NCI-H748 treated with DMSO at 0.1 percent for 48 hours (cell line): ENCODE measurements at regions not wholly inside any gene's neighbourhood (a gene's known extent, or its start where the extent isn't known, plus 50 kb on each side); places are given as distances from the start of the nearest gene placed in this dataset.

Experiments
- DNase-seq: peaks from one replicate; lab custom pipeline; 2025; lab: John Stamatoyannopoulos, UW

GRCh38 chr21:27818847-27819246 lies 852.0 kb upstream of the ADAMTS5 start:
- no peak for DNase-seq

- DNase-seq: no peak
Observed at GRCh38 chr21:27817902-27818623, 851.2 kb upstream of the ADAMTS5 start.

DNA sequence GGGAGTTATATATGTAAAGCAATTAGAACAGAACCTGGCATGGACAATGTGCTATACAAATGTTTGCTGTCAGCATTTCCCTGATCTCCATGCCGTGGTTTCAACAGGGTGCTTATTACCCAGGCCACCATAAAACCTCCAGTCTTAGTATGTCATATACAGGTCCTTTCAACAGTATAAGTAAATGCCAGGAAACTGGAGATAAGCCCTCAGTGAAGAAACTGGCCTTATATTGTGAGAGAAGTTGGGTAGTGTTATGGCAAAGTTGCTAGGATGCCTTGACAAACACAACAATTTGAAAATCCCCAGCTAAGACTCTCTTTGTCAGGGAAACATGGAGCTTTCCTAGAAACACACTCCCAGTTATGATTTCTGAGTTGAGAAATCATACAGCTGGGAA lies 850.2 kb upstream of the ADAMTS5 start:
- DNase-seq: no peak

DNA sequence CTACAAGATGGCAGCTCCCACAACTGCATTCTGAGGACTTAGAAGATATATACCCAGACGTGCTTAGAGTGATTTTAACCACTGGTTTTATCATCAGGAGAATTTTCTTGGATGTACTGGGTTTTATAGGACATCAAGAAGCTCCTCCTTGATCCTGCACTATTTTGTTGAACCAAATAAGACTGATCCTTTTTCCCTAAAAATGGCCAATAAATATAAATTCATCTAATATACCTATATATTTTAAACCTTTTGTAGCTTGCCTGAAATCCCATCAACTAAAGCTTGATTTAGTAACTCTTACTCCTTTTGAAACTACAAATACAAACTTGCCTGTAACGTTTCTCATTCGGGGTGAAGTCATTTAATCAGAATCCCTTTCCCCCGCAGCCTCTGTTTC lies 849.4 kb upstream of the ADAMTS5 start:
- no peak for DNase-seq

GRCh38 chr21:27814226-27814625 lies 847.3 kb upstream of the ADAMTS5 start:
- DNase-seq: no peak

DNA sequence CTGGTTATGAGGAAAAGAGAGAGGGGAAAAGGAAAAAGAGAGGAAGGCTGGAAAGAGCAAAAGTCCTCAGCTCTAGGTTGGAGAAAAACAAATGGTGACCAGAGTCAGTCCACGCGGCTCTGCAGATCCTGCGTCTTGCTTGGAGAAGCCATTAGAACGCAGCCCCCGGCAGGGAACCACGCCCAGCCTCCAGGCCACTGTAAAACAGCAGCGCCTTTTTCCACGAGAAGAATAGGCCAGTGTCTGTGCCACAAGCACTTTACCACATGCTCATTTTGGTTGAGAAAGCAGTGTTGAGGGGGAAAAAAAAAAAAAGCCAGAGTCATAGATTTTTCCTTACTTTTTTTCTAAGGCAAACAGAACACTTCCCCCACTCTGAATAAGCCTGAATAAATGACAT lies 846.9 kb upstream of the ADAMTS5 start:
- no peak for DNase-seq

DNA sequence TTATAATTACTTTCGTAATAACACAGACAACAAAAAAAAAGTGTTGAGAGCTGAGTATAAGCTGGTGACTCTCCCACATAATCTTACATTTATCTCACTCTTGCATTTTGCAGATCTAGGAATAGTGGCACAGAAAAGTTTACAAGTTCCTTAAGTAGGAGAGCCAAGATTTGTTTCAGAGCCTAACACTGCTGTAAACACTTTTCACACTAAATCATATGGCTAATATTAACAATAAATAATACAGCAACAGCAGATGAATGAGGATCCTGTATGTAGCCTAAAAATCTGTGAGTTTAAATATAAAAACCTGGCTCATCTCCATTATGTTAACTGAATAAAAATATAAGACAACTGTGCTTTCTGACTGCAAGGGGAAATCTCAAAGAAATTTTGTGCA lies 846.5 kb upstream of the ADAMTS5 start:
- DNase-seq: no peak

GRCh38 chr21:27812279-27812678 lies 845.4 kb upstream of the ADAMTS5 start:
- DNase-seq: no peak

DNA sequence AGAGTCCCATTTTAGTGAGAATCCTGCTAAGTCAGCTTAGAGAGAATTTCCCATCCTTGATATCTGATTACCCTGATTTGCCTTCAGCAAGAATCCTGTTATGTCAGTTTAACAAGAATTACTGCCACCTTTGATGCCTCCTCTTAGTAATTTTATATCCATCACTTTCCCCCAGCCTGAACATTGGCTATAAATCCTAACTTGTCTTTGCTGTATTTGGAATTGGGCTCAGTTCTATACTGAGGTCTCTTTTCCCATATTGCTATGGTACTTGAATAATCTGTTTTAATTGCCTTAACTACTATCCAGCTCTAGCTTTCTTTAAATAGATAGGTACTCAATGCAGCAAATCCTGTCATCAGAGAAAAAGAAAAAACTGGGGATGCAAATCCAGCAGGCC lies 842.0 kb upstream of the ADAMTS5 start:
- DNase-seq: no peak

- DNase-seq: no peak
Observed at GRCh38 chr21:27807596-27807995, 840.7 kb upstream of the ADAMTS5 start.

GRCh38 chr21:27806281-27806680 lies 839.4 kb upstream of the ADAMTS5 start:
- no peak for DNase-seq

DNA sequence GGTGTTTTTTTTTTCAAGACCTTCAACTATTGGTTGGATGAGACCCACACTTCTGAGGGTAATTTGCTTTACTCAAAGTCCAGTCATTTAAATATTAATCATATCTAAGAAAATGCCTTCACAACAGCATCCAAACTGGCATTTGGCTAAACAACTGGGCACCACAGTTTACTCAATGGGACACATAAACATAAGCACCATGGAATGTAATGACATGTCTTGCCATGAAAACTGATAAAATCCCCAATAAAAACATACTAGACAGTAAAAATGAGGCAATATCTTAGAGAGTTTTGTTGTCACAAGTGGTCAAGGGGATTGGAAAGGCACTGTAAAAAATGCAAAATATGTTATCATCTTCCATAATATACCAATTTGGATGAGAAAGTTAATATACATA lies 838.8 kb upstream of the ADAMTS5 start:
- no peak for DNase-seq

- DNase-seq: no peak
Observed at GRCh38 chr21:27804515-27804914, 837.6 kb upstream of the ADAMTS5 start.

- no peak for DNase-seq
Observed at GRCh38 chr21:27803571-27803970, 836.7 kb upstream of the ADAMTS5 start.

GRCh38 chr21:27802816-27803475 lies 836.1 kb upstream of the ADAMTS5 start:
- DNase-seq: no peak

DNA sequence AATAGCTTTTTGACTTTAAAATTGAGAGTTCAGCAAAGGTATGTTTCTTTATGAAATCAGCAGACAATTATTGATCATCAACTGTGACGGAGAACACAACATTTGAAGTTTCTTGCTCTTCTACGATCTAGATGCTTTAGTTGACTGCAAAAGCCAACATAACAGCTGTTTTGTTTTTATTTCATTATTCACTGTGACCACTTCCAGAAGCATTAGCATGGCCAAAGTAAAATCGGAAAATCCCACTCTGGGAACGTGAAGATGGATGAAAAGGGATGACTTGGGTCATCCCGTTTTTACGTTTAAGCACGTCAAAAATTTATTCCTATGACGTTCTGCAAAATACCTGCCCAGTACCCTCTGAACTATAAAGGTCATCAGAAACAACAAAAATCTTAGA lies 833.0 kb upstream of the ADAMTS5 start:
- no peak for DNase-seq

GRCh38 chr21:27796106-27796505 lies 829.2 kb upstream of the ADAMTS5 start:
- no peak for DNase-seq

GRCh38 chr21:27795418-27795817 lies 828.5 kb upstream of the ADAMTS5 start:
- no peak for DNase-seq

DNA sequence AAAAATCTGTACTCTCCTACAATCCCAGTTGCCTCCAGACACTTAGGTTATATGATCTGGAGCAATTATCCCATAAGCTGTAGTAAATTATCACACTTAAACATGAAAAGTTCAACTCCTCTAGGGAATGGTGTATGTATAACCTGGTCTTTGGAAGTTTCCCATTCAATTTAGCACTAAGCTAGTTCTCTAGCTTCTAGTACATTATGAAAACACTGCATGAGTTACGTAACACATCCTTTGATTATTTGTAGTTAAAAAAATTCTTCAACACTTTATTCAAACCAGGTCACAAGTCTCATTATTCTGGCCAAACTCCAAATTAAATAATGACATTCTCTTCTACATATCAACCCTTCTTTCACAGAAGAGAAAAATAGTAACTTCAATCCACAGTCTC lies 827.0 kb upstream of the ADAMTS5 start:
- no peak for DNase-seq

- DNase-seq: no peak
Observed at GRCh38 chr21:27787046-27787445, 820.2 kb upstream of the ADAMTS5 start.

DNA sequence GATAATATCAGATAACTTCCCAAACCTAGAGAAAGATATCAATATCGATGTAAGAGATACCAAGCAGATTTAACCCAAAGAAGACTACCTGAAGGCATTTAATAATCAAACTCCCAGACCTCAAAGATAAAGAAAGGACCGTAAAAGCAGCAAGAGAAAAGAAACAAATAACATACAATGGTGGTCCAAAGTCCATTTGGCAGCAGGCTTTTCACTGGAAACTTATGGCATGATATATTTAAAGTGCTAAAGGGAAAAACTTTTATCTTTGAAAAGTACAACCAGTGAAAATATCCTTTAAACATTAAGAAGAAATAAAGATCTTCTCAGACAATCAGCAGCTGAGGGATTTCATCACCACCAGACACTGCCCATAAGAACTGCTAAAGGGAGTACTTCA lies 812.7 kb upstream of the ADAMTS5 start:
- no peak for DNase-seq

DNA sequence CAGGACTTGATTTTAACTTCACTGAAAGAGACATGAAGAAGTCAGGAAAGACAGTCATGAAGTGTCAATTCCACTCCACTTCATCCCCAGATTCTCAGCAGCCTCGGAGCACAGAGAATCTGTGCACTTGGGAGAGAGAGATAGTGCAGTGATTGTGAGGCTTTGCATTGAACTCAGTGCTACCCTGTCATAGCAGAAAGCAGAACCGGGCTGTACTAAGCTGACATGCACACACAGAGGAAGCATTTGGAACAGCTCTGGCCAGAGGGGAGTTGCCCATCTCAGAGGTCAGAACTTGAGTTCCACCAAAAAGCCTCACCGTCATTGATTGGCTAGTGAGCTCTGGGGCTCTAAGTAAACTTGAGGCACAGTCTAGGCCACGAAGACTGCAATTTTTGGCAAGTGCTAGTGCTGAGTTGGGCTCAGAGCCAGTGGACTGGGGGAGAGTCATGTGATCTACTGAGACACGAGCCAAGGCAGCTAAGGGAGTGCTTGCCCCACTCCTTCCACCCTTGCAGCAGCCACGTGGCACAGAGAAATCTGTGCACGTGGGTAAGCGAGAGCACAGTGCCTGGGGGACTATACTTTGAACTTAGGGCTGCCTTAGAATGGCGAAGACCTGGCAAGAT lies 810.2 kb upstream of the ADAMTS5 start:
- DNase-seq: no peak

DNA sequence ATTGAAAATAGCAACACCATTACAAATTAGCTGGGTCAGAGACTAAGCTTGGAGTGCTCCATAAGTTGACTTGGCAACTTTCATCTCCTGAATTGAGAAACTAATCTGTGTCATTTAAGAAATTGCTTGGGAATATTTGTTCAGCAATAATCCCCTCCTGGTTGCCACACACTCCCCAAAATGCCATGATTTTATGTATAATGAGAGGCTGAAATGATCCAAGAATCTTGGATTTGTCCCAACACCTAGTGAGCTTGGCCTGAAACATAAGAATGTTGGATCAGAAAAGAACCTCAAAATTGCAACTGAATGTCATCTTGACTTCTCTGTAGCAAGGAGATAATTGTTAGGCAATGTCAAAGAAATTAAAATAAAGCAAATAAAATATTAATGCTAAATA lies 805.9 kb upstream of the ADAMTS5 start:
- no peak for DNase-seq
